ENCODE measurements at regions not wholly inside any gene's neighbourhood (a gene's known extent, or its start where the extent isn't known, plus 50 kb on each side); places are given as distances from the start of the nearest gene placed in this dataset.

- no peak overlapping the region for H3K27ac ChIP-seq (ENCODE audit: low read length)
- H3K9ac ChIP-seq (ENCODE audit: low read depth, low read length) = no peak overlapping the region
- H3K36me3 ChIP-seq (ENCODE audit: insufficient read depth, low read depth, low read length) = no peaks in the 10 kb centered on the region
- H3K4me3 ChIP-seq (ENCODE audit: low read length) = no peak overlapping the region
- H3K9me3 ChIP-seq (ENCODE audit: insufficient read depth, low read depth, low read length) = no peaks in the 10 kb centered on the region; the same call in 1 of the 2 replicates
- H3K4me1 ChIP-seq (ENCODE audit: insufficient read depth, low read length) = peaks cover 11% of the 10 kb centered on the region; the same call in 1 of the 2 replicates
- no peaks in the 10 kb centered on the region for H3K27me3 ChIP-seq (ENCODE audit: insufficient read depth, low read length)
Measured at GRCh38 chr3:44186712-44187111, 55.0 kb upstream of the TOPAZ1 start.

Data from iPS-20b (cell line).